ENCODE measurements at regions not wholly inside any gene's neighbourhood (a gene's known extent, or its start where the extent isn't known, plus 50 kb on each side); places are given as distances from the start of the nearest gene placed in this dataset.

DNA sequence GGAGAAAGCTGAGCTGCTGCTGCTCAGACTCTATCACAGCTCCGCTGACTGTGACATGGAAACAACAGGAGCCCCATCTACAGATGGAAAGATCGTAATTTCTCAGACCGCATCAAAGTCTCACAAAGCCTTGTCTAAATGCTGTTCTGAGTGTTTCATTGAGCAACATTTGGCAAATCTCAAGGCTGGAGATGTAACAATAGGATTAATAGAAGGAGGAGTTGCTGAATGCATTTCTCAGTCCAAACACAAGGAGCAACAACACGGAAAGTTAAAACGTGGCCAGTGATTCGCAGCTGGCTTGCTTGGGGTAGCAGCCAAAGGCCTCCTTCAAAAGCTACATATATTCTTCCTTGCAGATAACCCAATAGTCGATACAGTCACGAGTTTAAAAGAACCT is 55.7 kb downstream of the MRPL57 start (continued):
- TF ChIP-seq, protein P1, sequence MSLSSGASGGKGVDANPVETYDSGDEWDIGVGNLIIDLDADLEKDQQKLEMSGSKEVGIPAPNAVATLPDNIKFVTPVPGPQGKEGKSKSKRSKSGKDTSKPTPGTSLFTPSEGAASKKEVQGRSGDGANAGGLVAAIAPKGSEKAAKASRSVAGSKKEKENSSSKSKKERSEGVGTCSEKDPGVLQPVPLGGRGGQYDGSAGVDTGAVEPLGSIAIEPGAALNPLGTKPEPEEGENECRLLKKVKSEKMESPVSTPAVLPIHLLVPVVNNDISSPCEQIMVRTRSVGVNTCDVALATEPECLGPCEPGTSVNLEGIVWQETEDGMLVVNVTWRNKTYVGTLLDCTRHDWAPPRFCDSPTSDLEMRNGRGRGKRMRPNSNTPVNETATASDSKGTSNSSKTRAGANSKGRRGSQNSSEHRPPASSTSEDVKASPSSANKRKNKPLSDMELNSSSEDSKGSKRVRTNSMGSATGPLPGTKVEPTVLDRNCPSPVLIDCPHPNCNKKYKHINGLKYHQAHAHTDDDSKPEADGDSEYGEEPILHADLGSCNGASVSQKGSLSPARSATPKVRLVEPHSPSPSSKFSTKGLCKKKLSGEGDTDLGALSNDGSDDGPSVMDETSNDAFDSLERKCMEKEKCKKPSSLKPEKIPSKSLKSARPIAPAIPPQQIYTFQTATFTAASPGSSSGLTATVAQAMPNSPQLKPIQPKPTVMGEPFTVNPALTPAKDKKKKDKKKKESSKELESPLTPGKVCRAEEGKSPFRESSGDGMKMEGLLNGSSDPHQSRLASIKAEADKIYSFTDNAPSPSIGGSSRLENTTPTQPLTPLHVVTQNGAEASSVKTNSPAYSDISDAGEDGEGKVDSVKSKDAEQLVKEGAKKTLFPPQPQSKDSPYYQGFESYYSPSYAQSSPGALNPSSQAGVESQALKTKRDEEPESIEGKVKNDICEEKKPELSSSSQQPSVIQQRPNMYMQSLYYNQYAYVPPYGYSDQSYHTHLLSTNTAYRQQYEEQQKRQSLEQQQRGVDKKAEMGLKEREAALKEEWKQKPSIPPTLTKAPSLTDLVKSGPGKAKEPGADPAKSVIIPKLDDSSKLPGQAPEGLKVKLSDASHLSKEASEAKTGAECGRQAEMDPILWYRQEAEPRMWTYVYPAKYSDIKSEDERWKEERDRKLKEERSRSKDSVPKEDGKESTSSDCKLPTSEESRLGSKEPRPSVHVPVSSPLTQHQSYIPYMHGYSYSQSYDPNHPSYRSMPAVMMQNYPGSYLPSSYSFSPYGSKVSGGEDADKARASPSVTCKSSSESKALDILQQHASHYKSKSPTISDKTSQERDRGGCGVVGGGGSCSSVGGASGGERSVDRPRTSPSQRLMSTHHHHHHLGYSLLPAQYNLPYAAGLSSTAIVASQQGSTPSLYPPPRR (CRISPR knock-in tag; IDR thresholded peaks at IDR 0.05; ENCODE audit: borderline replicate concordance), result no peak
- no peak for TF ChIP-seq ZNF367 (CRISPR knock-in tag; IDR thresholded peaks at IDR 0.05; ENCODE audit: borderline replicate concordance)
- no peak for TF ChIP-seq ZNF773 (CRISPR knock-in tag; IDR thresholded peaks at IDR 0.05; ENCODE audit: borderline replicate concordance)
- TF ChIP-seq ZNF3 (CRISPR knock-in tag; IDR thresholded peaks at IDR 0.05), result no peak
- TF ChIP-seq, protein P2, sequence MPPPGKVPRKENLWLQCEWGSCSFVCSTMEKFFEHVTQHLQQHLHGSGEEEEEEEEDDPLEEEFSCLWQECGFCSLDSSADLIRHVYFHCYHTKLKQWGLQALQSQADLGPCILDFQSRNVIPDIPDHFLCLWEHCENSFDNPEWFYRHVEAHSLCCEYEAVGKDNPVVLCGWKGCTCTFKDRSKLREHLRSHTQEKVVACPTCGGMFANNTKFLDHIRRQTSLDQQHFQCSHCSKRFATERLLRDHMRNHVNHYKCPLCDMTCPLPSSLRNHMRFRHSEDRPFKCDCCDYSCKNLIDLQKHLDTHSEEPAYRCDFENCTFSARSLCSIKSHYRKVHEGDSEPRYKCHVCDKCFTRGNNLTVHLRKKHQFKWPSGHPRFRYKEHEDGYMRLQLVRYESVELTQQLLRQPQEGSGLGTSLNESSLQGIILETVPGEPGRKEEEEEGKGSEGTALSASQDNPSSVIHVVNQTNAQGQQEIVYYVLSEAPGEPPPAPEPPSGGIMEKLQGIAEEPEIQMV (CRISPR knock-in tag; IDR thresholded peaks at IDR 0.05; ENCODE audit: low read depth), result no peak
- TF ChIP-seq HMG20B (CRISPR knock-in tag; conservative IDR thresholded peaks at IDR 0.05), result no peak
- TF ChIP-seq DR1 (CRISPR knock-in tag; IDR thresholded peaks at IDR 0.05), result no peak
- no peak for TF ChIP-seq TMF1 (CRISPR knock-in tag; IDR thresholded peaks at IDR 0.05; ENCODE audit: low read depth)
- TF ChIP-seq YEATS2 (CRISPR knock-in tag; IDR thresholded peaks at IDR 0.05; ENCODE audit: borderline replicate concordance), result no peak
